DMS53 treated with DMSO at 0.1 percent for 48 hours (cell line): ENCODE measurements at regions not wholly inside any gene's neighbourhood (a gene's known extent, or its start where the extent isn't known, plus 50 kb on each side); places are given as distances from the start of the nearest gene placed in this dataset.
"Not testable (repeated sequence)": the region's sequence is repeated elsewhere in the genome, so short reads cannot be mapped to it uniquely, and the experiment has no call there.

Source experiments
- DNase-seq: peaks from one replicate; lab custom pipeline; 2025; ENCODE audit not compliant: unreplicated experiment; lab: John Stamatoyannopoulos, UW

DNA sequence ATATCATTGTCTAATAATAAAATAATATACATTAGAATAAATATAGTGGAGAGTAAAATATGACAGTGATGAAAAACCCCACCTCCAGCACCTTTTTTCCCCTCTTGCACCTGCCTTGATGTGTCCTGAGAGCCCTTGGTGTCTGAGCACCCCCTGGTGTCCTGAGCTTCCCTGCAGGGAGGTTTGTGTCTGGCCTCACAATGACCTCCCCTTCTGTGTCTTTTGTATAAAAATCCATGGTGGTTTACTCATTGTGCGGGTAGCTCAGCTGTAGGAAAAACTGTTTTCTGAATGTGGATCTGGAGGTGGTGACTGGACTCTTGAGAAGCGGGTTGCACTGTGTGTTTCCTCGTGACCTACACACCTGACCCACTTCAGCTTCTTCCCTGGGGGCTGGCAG, 636.9 kb downstream of the TMEM121 start:
- DNase-seq = no peak

DNA sequence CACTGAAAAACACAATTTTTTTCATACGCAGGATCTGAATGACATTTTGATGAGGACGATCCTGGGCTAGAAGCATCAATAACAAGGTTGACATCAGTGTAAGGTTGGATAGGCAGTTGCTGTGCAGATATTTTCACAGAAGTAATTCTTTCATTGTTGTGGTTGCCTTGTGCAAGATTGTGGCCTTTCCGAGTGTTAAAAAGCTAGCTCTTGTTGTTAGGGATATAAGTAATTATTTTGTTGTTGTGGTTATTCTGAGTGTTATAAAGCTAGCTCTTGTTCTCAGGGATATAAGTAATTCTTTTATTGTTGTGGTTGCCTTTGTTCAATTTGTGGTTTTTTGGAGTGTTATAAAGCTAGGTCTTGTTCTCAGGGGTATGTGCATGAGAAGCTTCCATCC, 637.4 kb downstream of the TMEM121 start:
- DNase-seq = not testable (repeated sequence)

DNA sequence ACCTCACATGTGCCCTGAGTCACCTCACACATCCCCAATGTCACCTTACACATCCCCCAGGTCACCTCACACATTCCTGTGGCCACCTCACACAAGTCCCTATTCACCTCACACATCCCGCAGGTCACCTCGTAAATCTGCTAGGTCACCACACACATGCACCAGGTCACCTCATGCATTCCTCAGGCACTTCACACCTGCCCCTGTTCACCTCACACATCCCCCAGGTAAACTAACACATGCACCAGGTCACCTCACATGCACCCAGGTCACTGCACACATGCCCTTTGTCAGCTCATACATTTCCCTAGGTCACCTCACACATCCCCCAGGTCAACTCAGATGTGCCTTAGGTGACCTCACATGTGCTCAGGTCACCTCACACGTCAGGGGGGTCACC, 639.8 kb downstream of the TMEM121 start:
- no peak for DNase-seq

DNA sequence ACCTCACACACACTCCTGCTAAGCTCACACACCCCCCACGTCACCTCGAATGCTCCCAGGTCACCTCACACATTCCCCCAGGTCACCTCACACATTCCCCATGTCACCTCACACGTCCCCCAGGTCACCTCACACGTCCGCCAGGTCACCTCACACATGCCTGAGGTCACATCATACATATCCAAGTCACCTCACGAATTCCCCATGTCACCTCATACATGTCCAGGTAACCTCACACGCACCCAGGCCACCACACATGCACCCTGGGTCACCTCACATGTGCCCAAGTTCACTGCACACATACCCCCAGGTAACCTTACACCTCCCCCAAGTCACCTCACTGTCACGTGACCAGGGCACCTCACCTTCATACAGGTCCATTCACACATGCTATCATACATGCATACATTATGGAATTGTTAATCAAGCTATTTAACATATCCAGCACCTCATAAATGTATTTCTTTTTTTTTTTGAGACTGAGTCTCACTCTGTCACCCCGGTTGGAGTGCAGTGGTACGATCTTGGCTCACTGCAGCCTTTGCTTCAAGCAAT, 640.3 kb downstream of the TMEM121 start:
- no peak for DNase-seq

DNA sequence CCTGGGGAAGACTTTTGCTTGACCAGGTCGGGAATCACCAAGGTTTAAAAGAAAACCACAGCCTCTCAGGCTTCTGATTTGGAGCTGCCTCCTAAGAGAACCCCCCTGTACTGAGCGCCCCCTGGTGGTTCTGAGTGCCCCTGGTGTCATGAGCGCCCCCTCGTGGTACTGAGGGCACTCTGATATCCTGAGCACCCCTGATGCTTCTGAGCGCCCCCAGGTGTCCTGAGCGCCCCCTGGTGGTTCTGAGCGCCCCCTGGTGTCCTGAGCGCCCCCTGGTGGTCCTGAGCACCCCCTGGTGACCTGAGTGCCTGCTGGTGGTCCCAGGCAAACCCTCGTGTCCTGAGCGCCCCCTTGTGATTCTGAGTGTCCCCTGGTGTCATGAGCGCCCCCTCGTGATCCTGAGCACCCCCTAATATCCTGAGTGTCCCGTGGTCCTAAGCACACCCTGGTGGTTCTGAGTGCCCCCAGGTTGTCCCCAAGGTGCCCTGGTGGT, 643.8 kb downstream of the TMEM121 start:
- not testable (repeated sequence) for DNase-seq

DNA sequence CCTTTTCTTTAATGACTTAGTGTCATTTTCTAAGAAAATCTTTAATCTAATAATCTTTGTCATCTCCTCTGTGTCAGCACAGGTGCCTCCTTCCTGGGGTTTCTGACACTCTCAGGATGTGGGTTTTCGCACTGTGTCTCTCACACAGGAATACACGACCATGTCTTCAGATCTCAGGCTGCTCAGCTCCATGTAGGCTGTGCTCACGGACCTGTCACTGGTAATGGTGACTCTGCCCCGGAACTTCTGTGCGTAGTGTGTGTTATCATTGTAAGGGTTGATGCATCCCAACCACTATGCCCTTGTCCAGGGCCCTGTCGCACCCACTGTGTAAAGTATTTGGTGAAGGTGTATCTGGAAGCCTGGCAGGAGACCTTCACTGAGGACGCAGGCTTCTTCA, 647.8 kb downstream of the TMEM121 start:
- no peak for DNase-seq

DNA sequence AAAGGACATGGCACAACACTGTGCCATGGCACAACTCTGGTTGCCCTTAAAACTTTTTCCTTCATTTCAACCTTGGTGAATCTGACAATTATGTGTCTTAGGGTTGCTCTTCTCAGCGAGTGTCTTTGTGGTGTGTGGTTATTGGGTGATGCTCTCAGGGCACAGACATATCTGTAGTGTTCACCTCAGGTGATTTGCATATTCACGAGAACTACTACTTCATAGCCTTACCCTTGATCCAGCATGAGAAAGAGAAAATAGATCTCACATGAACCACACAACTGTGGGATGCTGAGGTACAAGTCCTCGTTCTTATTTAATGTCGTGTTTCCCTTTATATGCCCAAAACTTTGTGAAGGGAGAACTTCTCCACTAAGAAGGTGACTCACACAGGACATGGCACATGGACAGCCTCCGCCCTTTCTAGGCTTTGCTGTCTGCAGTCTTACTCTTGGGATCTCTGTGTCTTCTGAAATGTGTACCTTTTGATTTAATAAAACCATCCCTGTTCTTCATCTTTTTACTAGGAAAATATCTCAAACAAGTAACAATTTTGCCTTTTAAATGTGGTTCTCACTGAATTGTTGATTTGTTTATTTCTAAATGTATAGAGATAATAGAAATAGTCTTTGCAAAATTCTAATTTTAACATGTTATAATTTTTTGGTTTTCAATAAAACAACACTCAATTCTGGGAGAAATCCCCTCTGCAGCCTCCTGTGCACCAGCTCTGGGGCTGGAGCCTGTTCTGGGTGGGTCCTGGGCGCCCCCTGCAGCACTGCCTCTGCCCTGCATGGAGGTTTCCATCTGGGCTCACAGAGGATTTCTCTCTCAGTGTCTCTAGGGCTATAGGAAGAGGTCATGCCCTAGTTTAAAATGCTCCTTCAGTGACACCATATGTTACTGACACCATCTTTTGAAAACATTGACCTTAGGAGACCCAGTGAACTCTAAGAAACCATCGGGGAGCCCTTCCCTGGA, 651.2 kb downstream of the TMEM121 start:
- not testable (repeated sequence) for DNase-seq

DNA sequence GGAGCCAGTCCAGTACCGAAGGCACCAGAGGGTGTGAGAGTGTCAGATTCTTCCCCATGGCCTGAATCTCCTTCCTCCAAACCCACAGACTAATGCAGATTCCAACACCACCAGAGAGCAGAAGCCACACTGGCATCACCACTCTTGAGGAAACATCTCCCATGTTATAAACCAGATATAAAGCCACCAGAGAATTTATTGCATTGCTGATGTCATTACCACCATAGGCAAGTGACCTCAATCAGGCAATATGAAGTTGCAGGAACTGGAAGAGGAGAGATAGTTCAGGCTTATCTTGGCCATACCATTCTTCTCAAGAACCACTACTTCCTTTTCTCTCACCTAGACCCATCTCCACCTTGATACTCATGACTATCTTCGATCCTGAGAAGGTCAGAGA, 653.4 kb downstream of the TMEM121 start:
- DNase-seq = no peak

DNA sequence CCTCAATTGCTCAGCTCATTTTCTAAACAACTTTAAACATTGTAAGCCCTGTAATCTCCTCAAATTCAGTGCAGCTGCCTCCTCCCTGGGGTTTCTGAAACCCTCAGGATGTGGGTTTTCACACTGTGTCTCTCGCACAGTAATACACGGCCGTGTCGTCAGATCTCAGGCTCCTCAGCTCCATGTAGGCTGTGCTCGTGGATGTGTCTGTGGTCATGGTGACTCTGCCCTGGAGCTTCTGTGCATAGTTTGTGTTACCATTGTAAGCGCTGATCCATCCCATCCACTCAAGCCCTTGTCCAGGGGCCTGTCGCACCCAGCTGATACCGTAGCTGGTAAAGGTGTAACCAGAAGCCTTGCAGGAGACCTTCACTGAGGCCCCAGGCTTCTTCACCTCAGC, 658.4 kb downstream of the TMEM121 start:
- not testable (repeated sequence) for DNase-seq

DNA sequence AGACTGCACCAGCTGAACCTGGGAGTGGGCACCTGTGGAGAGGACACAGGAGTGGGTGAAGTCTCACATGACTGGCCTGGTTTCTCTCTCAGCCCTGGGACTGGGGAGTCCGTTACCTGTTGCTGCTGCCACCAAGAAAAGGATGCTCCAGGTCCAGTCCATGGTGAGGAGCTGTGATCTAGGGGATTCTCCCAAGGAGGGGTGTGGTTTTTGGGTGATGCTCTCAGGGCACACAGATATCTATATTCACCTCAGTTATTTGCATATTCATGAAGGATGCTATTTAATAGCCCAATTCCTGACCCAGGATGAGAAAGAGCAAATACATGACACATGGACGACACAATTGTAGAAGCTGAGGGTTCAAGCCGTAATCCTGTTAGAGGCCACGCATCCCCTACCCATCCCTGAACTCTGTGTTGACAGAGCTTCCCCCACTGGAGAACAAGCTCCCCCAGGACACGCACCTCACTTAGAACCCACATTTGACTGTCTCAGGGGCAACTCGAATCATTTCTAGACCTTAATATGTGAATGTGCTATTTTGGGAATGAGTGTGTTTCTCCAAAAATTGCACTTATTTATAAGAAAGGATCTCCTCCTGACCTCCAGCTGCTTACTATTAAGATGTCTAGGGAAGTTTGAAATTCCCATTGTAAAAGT, 658.9 kb downstream of the TMEM121 start:
- not testable (repeated sequence) for DNase-seq

DNA sequence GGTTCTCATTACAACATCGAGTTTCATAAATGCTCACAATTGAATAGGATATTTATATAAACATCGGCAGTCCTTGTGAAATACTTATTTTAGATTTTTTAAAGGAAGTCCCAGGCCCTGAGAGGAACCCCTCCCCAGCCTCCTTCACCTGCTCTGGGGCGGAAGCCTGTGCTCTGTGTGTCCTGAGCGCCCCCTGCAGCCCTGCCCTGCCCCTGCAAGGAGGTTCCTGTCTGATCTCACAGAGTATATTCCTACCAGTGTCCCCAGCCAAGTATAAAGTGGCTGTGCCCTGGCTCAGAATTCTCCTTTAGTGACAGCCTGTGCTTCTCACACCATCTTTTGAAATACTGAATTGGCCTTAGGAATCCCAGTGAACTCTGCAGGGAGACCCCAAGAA, 659.5 kb downstream of the TMEM121 start:
- no peak for DNase-seq

DNA sequence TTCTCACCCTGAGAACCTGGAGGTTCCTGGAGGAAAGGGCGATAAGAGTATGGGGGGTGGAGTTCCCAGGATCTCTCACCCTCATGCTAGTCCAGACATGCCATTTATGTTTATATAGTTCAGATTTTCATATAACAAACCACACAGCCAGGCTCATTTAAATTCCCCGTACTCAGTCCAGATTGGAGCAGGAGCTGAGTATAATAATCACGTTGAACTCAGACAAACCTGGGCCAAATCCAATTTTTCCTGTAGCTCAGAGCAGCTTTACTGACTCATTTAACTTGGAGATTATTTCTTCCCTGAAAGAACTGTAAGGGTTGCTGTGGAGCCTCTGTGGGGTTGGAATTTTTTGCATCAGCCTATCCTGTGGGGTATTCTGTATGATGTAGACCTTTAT, 660.8 kb downstream of the TMEM121 start:
- no peak for DNase-seq

DNA sequence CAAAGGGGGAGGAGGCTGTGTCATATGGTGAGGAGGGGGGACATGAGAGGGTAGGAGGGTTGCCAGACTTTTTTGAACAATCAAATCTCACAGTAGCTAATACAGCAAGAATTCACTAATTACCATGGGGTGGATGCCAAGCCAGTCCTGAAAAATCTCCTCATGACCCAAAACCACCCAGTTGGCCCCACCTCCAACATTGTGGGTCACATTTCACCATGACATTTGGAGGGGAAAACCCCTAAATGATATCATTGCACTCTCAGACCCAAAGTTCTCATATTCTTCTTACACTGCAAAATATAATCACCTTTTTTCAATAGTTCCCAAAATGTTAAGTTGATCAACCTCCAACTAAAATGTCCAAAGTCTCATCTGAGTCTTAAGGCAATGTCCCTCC, 666.3 kb downstream of the TMEM121 start:
- not testable (repeated sequence) for DNase-seq

DNA sequence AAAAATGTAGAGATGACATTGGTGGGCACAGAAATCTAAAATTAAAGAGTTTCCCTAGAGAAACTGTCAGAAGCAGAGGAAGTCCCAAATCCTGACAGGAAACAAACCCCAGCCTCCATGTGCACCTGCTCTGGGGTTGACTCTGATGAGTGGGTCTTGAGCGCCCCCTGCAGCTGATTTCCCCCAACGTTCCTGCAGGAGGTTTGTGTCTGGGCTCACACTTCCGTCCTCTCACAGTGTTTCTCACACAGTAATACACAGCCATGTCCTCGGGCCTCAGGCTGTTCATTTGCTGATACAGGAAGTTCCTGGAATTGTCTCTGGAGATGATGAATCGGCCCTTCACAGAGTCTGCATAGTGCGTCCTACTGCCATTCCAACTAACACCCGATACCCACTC, 670.1 kb downstream of the TMEM121 start:
- DNase-seq = not testable (repeated sequence)

DNA sequence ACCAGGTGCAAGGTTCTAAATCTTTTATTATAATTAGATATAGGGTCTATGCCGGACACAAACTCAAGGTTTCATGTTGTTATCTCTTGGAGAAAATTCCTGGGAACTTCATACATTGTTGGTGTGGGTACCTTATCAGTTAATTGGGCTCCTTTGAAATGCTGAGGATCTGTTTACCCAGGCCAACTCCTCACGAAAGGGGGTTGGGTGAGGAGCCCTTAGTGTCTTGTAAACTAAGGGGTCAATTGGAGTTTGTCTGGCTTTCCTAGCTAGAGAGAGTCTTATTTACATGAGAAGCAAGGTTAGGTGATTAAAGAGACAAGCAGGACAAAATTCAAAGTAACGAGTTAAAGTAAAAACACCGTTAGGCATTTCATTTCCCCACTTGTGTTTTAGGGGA, 670.9 kb downstream of the TMEM121 start:
- DNase-seq = not testable (repeated sequence)

DNA sequence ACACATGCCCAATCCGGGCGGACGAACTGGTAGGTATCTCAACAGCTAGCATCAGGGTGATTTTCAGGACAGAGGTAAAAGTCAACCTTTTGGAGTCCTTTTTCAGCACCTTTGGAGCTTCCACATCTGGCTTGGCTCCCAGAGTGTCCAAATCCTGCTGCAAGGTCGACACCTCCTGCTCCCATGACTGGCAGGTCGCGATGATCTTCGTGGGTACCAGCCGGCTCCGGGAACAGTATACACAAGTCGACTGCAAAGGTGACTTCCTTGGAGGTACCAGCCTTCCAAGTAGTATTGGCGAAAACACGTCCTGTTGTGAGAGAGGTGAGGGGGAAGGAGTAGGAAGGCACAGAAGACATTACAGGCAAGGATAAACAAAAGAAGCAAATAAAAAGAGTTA, 672.7 kb downstream of the TMEM121 start:
- DNase-seq = no peak

DNA sequence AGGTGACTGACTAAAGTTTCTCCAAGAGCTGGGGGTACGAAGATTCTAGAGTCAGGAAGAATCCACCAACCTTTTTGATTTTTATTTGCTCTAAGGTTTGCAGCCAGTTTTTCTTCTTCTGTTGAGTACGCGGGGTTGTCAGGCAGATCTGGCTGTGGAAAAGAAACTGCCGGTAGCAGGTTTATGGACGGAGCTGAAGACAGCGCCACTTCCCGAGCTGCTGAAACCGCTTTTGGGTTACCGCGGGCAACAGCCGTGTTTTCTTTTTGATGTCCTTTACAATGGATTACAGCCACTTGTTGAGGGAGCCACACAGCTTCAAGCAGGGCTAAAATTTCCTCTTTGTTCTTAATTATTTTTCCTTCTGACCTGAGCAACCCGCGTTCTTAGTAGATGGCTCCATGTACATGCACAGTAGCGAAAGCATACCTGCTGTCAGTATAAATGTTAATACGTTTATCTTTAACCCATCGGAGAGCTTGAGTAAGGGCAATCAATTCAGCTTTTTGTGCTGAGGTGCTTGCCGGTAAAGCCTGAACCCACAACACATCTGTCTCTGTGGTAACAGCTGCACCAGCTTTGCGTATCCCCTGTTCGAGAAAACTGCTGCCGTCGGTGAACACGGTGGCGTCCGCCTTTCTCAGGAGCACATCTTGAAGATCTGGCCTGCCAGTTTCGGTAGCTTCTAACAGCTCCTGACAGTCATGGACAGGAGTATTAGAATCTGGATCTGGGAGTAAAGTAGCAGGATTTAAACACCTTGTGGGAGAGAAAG, 674.3 kb downstream of the TMEM121 start:
- DNase-seq = no peak

DNA sequence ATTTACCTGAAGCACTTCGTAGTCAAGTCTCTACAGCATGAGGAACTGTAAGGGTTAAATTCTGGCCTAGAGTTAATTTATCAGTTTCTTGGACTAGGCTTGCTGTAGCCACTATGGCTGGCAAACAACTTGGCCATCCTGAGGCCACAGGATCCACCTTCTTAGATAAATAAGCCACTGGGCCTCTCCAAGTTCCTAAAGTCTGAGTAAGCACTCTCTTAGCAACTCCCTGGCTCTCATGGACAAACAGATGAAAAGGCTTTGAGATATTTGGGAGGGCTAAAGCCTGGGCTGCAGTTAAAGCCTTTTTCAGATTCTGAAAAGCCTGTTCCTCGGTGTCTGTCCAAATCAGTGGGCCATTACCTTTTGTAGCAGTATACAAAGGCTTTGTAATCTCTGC, 675.0 kb downstream of the TMEM121 start:
- DNase-seq = no peak

DNA sequence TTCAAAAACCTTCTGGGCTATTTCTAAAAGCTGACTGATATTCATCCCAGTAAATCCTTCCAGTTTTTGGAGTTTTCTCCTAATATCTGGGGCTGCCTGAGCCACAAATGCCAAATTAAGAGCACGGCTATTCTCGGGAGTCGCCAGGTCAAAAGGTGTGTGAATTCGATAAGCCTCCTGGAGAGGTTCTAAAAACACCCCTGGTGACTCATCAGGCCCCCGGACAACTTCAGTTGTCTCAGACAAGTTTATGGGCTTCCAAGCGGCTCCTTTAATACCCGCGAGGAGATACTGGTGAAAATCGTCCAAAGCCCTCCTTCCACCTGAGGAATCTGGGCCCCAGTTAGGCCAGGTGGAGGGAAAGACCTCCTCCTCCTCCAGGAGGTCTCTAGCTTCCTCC, 677.1 kb downstream of the TMEM121 start:
- no peak for DNase-seq

DNA sequence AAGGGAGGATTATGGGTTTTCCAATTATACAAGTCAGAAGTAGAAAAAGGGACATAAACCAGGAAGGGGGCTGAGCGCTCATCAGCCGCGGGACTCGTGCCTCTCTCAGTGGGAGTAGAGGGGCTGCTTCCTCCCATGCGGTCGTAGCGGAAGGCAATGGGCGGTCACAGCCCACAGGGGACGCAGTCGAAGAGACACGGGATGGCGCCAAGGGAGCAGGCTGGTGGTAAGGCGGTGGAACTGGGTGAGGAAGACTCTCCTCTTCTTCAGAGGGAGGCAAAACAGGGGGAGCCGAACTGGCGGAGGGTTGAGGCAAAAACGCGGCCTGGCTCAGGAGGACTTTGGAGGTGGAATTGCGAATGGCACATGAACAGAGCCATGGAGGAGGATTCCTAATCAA, 677.7 kb downstream of the TMEM121 start:
- no peak for DNase-seq

DNA sequence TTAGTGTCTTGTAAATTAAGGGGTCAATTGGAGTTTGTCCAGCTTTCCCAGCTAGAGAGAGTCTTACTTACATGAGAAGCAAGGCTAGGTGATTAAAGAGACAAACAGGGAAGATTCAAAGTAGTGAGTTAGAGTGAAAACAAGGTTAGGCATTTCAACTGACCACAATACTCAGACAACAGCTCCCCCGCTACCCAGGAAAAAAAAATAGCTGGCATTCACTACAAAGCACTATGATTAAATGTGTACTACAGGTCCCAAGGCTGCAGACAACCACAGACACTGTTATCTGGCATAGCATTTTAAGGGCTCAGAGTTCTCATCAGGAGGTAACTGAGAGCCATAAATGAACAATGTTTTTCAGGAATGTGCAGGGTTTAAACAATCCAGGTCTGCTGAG, 680.9 kb downstream of the TMEM121 start:
- DNase-seq = no peak
